Activated naive CD4-positive, alpha-beta T cell treated with anti-CD3 and anti-CD28 coated beads, Interleukin-2, amount 10 ng/mL, durations not matched to agents 7 days and 5 days (primary cell): ENCODE measurements at regions not wholly inside any gene's neighbourhood (a gene's known extent, or its start where the extent isn't known, plus 50 kb on each side); places are given as distances from the start of the nearest gene placed in this dataset.

Experiments used
- CTCF ChIA-PET: fragments of 350-600 bp; sonication (Branson Sonifier 250); formaldehyde crosslinking; loops from one replicate; lab custom pipeline; 2021; ENCODE audit warnings: antibody characterized with exemption; lab: Charles Lee
- DNase-seq: peaks from one replicate; pipeline ENCODE4 v3.0.0-alpha.2; 2020
- H3K27ac Mint-ChIP-seq: one replicate; pipeline ENCODE4 v1.8.0; 2021; ENCODE audit warnings: mild to moderate bottlenecking, moderate library complexity, mixed read lengths
- H3K27me3 Mint-ChIP-seq: one replicate; pipeline ENCODE4 v1.8.0; 2021; ENCODE audit warnings: mild to moderate bottlenecking, mixed read lengths
- H3K36me3 Mint-ChIP-seq: one replicate; pipeline ENCODE4 v1.8.0; 2021; ENCODE audit warnings: mixed read lengths
- H3K4me1 Mint-ChIP-seq: one replicate; pipeline ENCODE4 v1.8.0; 2021; ENCODE audit warnings: mixed read lengths
- H3K4me3 Mint-ChIP-seq: one replicate; pipeline ENCODE4 v1.8.0; 2021; ENCODE audit warnings: mild to moderate bottlenecking, moderate library complexity, mixed read lengths
- H3K9me3 Mint-ChIP-seq: one replicate; pipeline ENCODE4 v1.8.0; 2021; ENCODE audit warnings: mixed read lengths

DNA sequence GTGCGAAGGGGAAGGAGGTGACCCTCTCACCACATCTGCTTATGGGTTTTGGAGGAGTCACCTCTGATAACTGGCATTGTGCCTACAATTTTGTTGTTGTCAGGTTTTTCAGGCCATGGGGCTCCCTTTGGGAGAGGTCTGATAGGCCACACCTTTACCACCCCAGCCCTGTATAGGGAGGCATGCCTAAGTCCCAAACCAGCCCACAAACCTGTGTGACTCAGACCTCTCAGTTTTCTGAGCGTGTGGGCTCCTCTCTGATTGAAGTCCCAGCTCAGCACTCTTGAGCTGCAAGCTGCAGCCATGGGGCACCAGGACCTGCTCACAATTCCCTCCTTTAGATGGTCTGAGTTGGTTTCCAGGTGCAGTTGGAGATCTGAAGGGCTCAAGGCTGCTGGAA, 1429.3 kb upstream of the TMEM132C start:
- no peak overlapping the region for H3K27ac Mint-ChIP-seq
- CTCF ChIA-PET: no interaction called here

GRCh38 chr12:126843915-126844669, 1422.9 kb upstream of the TMEM132C start:
- H3K27me3 Mint-ChIP-seq: no peaks in the 10 kb centered on the region
- H3K9me3 Mint-ChIP-seq: no peaks in the 10 kb centered on the region
- H3K36me3 Mint-ChIP-seq: no peaks in the 10 kb centered on the region
- H3K4me3 Mint-ChIP-seq: no peak overlapping the region
- DNase-seq: no peak
- CTCF ChIA-PET: no interaction called here
- no peak overlapping the region for H3K27ac Mint-ChIP-seq
- no peaks in the 10 kb centered on the region for H3K4me1 Mint-ChIP-seq

More for the DNA sequence above, 1429.3 kb upstream of the TMEM132C start:
- no peaks in the 10 kb centered on the region for H3K27me3 Mint-ChIP-seq
- H3K36me3 Mint-ChIP-seq: no peaks in the 10 kb centered on the region
- no peaks in the 10 kb centered on the region for H3K4me1 Mint-ChIP-seq
- DNase-seq: no peak
- no peak overlapping the region for H3K4me3 Mint-ChIP-seq
- peaks cover 23% of the 10 kb centered on the region for H3K9me3 Mint-ChIP-seq

- DNase-seq: no peak
- Mint-ChIP-seq H3K4me1 (no peaks in the 10 kb centered on the region), H3K27ac (no peak overlapping the region), H3K27me3 (no peaks in the 10 kb centered on the region), H3K36me3 (no peaks in the 10 kb centered on the region), H3K9me3 (no peaks in the 10 kb centered on the region), H3K4me3 (no peak overlapping the region)
- CTCF ChIA-PET: no interaction called here
Measured at GRCh38 chr12:126847005-126847629, 1419.9 kb upstream of the TMEM132C start.

DNA sequence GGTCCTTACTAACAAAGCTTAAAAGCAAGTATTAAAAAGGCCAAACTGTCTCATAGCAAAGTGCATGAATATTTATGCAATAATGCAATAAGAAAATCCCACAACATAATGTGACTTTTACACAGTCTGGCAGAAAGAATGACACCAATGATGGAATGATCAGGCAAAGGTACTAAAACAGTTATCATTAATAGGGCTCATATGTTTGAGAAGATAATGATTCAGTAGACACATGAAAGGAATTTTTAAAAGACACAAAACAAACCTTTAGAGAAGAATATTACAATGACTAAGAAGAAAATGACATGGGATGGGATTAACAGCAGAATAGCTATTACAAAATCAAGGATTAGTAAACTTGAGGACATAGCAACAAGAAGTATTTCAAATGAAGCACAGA, 1411.2 kb upstream of the TMEM132C start:
- Mint-ChIP-seq H3K4me1 (no peaks in the 10 kb centered on the region), H3K36me3 (no peaks in the 10 kb centered on the region), H3K27ac (no peak overlapping the region), H3K27me3 (no peaks in the 10 kb centered on the region), H3K9me3 (peaks cover 2% of the 10 kb centered on the region), H3K4me3 (no peak overlapping the region)
- CTCF ChIA-PET: no interaction called here
- no peak for DNase-seq

DNA sequence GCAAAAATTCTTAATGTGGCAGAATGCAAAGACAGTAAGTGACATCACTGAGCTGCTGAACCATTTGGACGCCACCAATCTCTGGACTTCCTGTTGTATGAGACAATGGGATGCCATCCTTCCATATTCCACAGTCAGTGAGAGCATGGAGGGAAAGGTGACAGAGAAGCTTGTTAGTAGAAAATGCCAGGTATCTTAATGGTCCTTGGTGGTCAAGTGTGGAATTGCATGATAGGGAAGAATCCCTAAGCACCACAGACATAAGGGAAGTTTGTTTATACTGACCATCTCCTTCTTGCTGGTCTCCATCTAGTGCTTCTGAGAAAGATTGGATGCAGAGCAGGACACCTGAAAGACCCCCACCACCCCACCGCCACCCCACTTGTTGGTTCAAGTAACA, 1410.0 kb upstream of the TMEM132C start:
- Mint-ChIP-seq H3K36me3 (no peaks in the 10 kb centered on the region), H3K4me3 (no peak overlapping the region), H3K9me3 (peaks cover 2% of the 10 kb centered on the region), H3K4me1 (no peaks in the 10 kb centered on the region), H3K27me3 (no peaks in the 10 kb centered on the region), H3K27ac (no peak overlapping the region)
- CTCF ChIA-PET: no interaction called here
- no peak for DNase-seq

DNA sequence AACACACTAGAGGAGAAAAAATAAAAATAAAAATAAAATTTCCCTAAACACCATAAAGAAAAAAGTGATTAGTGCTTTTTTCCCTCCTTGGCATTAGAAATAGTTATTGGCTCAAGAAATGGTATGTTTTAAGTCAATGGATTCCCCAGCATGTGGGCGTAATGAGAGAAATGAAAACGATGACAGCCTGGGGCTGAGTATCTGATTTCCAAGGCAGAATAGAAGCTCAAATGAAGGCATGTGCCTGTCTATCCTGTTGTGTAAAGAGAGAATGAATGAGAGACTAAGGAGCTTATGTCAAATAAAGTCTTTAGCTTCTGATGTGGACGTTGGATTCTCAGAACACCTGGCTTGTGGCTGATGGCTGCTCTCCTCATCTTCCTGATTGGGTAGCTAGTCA, 1408.4 kb upstream of the TMEM132C start:
- CTCF ChIA-PET: no interaction called here
- H3K36me3 Mint-ChIP-seq: no peaks in the 10 kb centered on the region
- H3K9me3 Mint-ChIP-seq: peaks cover 2% of the 10 kb centered on the region
- H3K4me3 Mint-ChIP-seq: no peak overlapping the region
- DNase-seq: no peak
- no peak overlapping the region for H3K27ac Mint-ChIP-seq
- H3K4me1 Mint-ChIP-seq: no peaks in the 10 kb centered on the region
- H3K27me3 Mint-ChIP-seq: no peaks in the 10 kb centered on the region

DNA sequence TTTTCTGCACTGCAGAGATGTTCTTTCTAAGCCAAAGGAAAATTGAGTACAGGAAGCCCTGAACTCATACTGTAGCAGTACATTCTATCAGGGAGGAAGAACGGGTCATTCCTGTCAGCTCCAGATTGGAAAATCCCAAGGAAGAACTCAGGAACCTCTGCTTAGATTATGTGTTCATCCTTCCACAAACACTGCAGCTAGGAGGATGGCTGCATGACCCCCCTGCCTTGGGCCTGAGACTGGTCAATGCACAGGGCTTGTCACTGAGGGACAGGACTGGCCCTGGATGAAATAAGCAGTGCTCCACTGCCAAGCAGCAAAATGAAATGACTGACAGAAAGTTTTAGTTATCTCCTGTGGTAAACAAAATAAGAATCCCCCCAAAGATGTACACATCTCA, 1406.8 kb upstream of the TMEM132C start:
- Mint-ChIP-seq H3K36me3 (no peaks in the 10 kb centered on the region), H3K27ac (no peak overlapping the region), H3K4me1 (no peaks in the 10 kb centered on the region), H3K4me3 (no peak overlapping the region), H3K9me3 (peaks cover 5% of the 10 kb centered on the region), H3K27me3 (no peaks in the 10 kb centered on the region)
- CTCF ChIA-PET: no interaction called here
- DNase-seq: no peak

DNA sequence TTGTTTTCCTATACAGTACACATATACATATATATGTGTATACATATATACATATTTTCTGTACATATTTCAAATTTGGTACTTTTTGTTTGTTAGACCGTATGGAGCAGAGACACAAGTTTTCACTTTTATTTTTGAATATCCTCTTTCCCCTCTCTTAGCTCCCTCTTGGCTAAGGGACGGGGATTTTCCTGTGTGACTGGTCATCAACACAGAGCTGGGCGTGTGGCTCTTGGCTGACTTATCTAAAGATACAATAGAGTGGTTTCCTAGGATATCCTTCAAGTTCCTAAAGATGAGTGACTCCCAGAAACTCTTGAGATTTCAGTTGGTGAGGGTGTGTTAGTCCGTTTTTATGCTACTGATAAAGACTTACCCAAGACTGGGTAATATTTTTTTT, 1404.5 kb upstream of the TMEM132C start:
- DNase-seq: no peak
- Mint-ChIP-seq H3K4me1 (no peaks in the 10 kb centered on the region), H3K27me3 (no peaks in the 10 kb centered on the region), H3K4me3 (no peak overlapping the region), H3K36me3 (no peaks in the 10 kb centered on the region), H3K9me3 (peaks cover 4% of the 10 kb centered on the region), H3K27ac (no peak overlapping the region)
- CTCF ChIA-PET: no interaction called here

DNA sequence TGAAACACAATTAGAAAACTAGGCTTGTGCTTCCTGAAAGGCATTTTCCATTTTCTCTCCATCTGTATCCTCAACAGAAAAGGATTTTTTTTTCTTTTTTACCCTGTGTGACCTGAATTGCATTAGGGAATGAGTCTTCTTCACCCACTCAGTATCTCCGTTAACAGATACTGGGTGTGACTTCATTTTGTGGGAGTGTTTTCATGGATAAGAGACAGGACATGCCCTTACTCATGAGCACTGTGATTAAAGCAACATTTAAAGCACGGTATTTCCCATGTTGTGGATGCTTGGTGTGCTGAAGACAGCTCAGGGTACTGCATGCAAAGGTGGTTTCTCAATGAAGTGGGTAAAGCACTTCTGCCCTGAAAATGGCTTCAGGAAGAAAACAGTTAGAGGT, 1397.3 kb upstream of the TMEM132C start:
- no peak for DNase-seq
- no peaks in the 10 kb centered on the region for H3K9me3 Mint-ChIP-seq
- no peaks in the 10 kb centered on the region for H3K4me1 Mint-ChIP-seq
- CTCF ChIA-PET: no interaction called here
- no peaks in the 10 kb centered on the region for H3K36me3 Mint-ChIP-seq
- no peaks in the 10 kb centered on the region for H3K27me3 Mint-ChIP-seq
- H3K27ac Mint-ChIP-seq: no peak overlapping the region
- no peak overlapping the region for H3K4me3 Mint-ChIP-seq

GRCh38 chr12:126873701-126874100, 1393.3 kb upstream of the TMEM132C start:
- Mint-ChIP-seq H3K27me3 (no peaks in the 10 kb centered on the region), H3K4me3 (no peak overlapping the region), H3K27ac (no peak overlapping the region), H3K9me3 (no peaks in the 10 kb centered on the region), H3K4me1 (no peaks in the 10 kb centered on the region), H3K36me3 (no peaks in the 10 kb centered on the region)
- no peak for DNase-seq
- CTCF ChIA-PET: interaction anchor here (1.0 to 1.7 kb wide), 3 partner anchors 10 to 1343 kb away, joined by 3 to 11 read pairs (median 3); no protein-coding TSS in a partner anchor

DNA sequence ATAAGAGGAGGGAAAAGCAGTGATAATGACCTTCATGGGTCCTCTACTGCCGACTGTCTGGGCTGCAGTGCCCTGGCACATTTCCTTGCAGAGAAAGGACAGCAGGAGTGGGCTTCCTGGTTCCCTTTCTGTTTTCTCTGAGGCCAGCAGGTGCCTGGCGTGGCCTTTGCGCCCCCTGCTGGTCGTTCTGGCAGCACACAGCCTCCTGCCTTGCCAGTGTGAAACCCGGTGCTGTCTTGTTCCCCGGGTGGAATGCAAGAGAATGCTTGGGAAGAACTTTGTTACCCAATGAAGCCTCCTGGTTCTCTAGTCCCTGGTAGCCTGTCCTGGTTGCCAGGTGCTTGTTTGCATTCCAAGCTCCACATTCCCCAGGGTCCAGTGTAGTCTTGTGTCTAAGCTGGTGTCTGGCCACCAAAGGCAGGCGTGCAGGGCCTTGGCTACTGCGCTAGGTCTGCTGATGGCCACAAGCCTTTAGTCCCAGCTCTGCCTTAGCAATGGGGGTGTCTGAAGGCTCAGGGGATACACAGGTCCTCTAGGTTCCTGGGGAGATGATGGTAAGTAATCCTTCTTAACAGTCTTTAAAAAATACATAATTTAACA, 1392.4 kb upstream of the TMEM132C start:
- DNase-seq: peak; percentile 61
- Mint-ChIP-seq H3K4me3 (no peak overlapping the region), H3K36me3 (no peaks in the 10 kb centered on the region), H3K9me3 (no peaks in the 10 kb centered on the region), H3K27ac (no peak overlapping the region), H3K27me3 (no peaks in the 10 kb centered on the region), H3K4me1 (no peaks in the 10 kb centered on the region)
- CTCF ChIA-PET: interaction anchor here (1.2 to 1.7 kb wide), 3 partner anchors 10 to 806 kb away, joined by 3 to 11 read pairs (median 5); no protein-coding TSS in a partner anchor

GRCh38 chr12:126879842-126880241, 1387.1 kb upstream of the TMEM132C start:
- H3K27me3 Mint-ChIP-seq: no peaks in the 10 kb centered on the region
- H3K4me3 Mint-ChIP-seq: no peak overlapping the region
- no peaks in the 10 kb centered on the region for H3K9me3 Mint-ChIP-seq
- no peak overlapping the region for H3K27ac Mint-ChIP-seq
- no peaks in the 10 kb centered on the region for H3K36me3 Mint-ChIP-seq
- CTCF ChIA-PET: no interaction called here
- H3K4me1 Mint-ChIP-seq: no peaks in the 10 kb centered on the region
- DNase-seq: no peak

- Mint-ChIP-seq H3K27ac (no peak overlapping the region), H3K36me3 (no peaks in the 10 kb centered on the region), H3K4me3 (no peak overlapping the region), H3K4me1 (no peaks in the 10 kb centered on the region), H3K9me3 (no peaks in the 10 kb centered on the region), H3K27me3 (no peaks in the 10 kb centered on the region)
- CTCF ChIA-PET: interaction anchor here (0.8 kb wide), 1 partner anchor 10 kb away, joined by 3 read pairs; no protein-coding TSS in a partner anchor
- DNase-seq: no peak
Measured at GRCh38 chr12:126883697-126884096, 1383.3 kb upstream of the TMEM132C start.

DNA sequence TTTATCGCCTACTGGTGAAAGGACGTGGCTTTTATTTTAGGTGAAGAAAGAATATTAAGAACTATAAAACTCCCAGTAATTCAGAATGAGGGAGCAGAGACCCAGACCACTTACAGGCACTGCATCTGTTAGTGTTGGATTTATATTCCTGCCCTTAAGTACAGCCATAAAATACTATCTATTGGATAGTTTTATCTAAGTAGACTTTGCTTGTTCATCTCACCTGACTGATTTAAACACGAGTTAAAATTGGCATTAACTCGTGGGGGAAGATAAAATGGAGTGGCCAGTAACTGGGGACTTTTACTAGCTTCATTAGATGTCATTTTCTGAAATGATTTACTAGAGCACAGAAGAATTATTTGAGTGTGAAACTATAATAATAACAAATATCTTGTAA, 1377.5 kb upstream of the TMEM132C start:
- H3K4me3 Mint-ChIP-seq: no peak overlapping the region
- H3K9me3 Mint-ChIP-seq: no peaks in the 10 kb centered on the region
- no peaks in the 10 kb centered on the region for H3K36me3 Mint-ChIP-seq
- H3K27ac Mint-ChIP-seq: no peak overlapping the region
- DNase-seq: no peak
- H3K4me1 Mint-ChIP-seq: no peaks in the 10 kb centered on the region
- CTCF ChIA-PET: no interaction called here
- no peaks in the 10 kb centered on the region for H3K27me3 Mint-ChIP-seq

GRCh38 chr12:126890097-126890496, 1376.9 kb upstream of the TMEM132C start:
- Mint-ChIP-seq H3K36me3 (no peaks in the 10 kb centered on the region), H3K27ac (no peak overlapping the region), H3K9me3 (no peaks in the 10 kb centered on the region), H3K4me3 (no peak overlapping the region), H3K4me1 (no peaks in the 10 kb centered on the region), H3K27me3 (no peaks in the 10 kb centered on the region)
- CTCF ChIA-PET: no interaction called here
- DNase-seq: no peak
